GM04504 (cell line): ENCODE measurements at regions not wholly inside any gene's neighbourhood (a gene's known extent, or its start where the extent isn't known, plus 50 kb on each side); places are given as distances from the start of the nearest gene placed in this dataset.
"Not testable (repeated sequence)": the region's sequence is repeated elsewhere in the genome, so short reads cannot be mapped to it uniquely, and the experiment has no call there.

Source experiments
- DNase-seq: peaks from one replicate; pipeline ENCODE4 v3.0.0-alpha.2; 2012; ENCODE audit warnings: low read depth

DNA sequence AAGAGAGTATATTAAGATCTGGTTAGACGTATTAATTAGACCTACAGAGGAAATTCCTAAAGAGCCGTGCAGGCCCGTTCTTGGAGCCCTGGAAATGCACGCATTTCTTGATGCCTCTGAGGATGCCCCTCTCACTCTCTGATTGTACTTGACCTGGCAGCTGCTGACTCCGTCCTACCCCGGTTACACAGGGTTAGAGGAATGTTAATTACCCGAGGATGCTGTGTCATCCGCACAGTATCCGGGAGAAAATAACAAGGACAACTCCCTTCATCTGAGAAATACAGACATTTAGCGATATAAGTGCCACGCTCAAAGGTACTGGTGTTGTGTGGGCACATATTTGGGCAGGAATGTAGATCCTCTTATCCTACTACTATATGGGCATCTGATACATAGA lies 404.6 kb upstream of the FAT1 start:
- DNase-seq = peak; percentile 38

GRCh38 chr4:187128976-187129375 lies 405.3 kb upstream of the FAT1 start:
- no peak for DNase-seq

DNA sequence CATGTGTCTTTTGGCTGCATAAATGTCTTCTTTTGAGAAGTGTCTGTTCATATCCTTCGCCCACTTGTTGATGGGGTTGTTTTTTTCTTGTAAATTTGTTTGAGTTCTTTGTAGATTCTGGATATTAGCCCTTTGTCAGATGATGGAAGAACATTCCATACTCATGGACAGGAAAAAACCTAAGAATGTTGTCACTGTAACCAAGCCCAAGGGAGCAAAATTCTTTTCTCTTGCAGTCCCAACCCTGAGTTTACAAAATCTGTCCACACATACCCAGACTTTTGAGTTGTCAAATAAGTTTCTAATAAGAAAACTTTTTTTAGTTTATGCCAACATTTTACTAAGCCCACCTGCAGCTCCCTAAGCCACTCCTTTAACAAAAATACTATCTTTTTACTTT lies 408.2 kb upstream of the FAT1 start:
- not testable (repeated sequence) for DNase-seq

GRCh38 chr4:187135878-187136277 lies 412.2 kb upstream of the FAT1 start:
- no peak for DNase-seq

DNA sequence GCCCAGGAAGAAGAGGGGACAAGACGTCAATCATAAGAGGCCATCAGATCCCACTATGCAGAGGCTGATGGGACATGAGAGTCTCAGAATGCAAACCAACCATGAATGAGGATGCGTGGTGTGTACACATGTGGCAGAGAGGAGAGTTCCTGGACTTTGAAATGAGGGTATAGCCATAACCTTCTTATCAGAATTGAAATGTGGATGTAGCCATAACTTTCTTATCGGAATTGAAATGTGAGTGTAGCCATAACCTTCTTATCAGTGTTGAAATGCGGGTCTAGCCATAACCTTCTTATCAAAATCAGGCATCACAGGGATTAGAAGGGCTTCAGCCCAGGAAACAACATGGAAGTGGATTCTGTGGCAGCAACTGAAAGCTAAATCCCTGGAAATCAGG lies 415.5 kb upstream of the FAT1 start:
- DNase-seq = no peak

DNA sequence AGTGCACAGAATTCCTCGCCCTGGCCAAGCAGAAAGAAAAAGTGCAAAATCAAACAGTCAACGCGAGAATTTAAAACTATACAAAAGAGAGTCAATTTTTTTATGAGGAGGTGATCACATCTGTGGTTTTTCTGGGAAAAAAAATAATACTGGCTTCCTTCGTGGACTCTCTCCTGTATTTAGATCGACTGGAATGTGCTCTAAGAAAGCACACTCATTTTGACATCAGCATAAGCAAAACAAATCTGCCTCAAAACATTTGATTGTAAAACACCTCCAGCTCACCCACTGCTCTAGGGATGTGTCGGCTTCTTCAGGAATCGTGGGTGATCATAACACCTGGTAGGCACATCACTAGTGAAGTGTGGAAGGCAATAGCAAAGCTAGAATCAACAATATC lies 417.4 kb upstream of the FAT1 start:
- no peak for DNase-seq

DNA sequence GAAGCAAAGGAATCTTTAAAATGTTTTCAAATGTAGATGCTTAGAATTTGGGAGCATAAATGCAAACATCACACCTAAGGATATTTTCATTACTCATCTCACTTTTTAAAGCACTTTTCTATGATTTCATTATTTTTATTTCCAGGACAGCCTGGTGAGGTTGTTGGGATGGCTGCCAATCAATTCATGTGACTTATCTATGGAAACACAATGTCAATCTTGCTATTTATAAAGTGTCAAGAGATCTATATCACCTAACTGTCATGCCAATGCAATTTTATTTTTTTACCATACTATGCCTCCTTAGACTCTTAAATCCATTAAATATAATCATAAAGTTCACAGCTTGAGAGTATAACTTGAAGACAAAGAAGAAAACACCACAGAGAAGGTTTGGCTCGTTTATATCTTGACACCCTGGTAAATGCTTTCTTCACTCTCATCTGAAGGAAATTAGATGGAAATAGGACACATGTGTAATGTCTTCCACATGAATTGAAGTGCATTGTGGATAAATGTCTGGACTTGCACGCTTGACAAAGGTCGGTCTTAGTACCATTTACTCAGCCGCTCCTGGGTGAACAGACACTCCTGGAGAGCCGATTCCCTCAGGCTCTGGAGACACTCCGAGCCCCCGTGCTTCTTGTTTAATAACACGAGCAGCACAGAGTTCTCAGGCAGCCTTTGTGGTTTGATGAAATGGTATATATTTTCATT lies 425.7 kb upstream of the FAT1 start:
- DNase-seq = no peak

- DNase-seq = no peak
Observed at GRCh38 chr4:187157380-187157958, 433.8 kb upstream of the FAT1 start.

DNA sequence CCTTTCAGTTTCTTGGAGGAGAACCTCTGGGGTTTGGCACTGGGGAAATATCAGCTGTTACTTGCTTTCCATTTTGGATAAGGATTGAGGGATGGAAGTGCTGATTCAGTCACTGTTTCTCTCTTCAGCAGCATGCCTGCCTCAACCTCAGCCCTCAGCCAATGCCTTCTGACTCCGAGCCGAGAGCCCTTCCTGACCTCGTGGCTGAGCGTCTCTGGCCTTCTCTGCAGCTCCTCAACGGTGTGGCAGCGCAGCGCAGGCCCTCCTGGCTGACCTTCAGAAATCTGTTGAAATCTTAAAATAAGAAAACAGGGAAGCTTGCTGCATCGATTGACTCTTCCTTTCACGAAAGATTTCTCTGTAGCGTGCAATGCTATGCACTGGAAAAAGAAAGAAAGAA lies 434.3 kb upstream of the FAT1 start:
- DNase-seq = no peak

DNA sequence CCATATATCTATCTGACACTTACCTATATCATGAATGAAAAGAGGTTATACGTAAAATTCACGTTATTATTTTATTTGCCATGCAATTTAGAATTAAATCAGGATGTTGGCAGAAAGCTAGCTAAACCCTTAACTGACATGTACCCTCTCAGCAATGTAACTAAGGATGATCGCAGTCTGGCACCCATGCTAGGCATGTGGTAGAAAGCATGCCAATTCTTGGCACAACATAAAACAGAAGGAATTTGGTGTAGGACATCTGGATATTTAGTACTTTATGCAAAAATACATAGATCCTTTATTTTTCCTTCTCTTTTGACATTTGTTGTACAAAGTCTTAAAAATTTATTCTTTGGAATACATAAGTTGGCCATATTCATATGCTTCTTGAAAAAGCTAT lies 436.8 kb upstream of the FAT1 start:
- DNase-seq = no peak

DNA sequence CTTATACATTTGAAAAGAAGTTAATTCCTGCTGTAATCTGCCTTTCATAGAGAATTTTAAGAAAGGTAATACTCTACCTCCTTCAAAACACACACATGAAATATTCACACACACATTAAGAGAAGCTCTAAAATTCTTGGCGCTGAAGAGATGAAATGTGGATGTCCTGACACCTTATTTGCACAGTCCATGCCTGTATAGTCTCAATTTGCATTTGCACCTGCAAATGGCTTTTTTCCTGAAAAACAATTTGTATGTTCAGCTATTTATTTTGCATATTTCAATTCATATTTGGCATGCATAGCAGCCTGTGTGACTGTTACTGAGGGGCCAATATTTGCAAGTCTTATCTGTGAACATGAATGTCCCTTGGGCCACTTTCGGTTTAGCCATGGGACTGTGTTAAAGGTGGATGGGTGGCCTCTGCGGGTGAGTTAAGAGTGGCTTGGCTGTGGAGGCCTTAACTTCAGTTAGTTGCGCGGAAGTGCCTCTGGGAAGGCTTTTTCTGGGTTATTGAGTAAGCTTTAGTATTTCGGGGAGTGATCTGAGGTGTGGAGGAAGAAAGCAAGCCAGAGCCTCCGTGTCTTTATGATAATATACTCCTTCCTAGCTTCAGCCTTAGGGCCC lies 443.3 kb upstream of the FAT1 start:
- no peak for DNase-seq

DNA sequence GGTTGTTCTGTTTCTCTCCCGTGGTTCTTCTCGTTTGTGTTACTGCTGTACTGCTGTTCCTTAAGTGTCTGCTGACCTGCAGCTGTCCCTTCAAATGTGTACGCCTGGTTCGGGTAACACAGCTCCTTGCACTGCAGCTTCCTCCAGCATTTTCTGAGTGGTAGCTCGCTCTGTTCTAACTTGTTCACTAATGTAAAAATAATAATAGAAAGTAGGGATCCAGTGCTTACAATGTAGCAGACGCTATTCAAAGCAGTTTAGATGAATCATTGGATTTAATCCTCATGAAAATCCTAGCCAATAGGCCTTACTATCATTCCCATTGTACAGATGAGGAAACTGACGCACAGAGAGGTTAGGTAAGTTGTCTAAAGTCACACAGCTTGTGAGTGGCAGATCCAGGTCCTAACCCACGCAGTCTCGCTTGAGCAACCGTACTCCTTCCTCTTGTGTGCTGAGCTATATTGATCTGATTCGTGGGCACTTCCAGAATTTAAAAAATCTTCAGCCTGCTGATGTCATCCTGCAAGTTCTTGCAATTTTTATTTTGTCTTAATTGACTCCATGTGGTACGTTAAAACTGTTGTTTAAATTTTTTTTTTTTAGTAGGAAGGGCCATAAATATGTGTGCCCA lies 448.2 kb upstream of the FAT1 start:
- no peak for DNase-seq

- peak; percentile 71 for DNase-seq
Observed at GRCh38 chr4:187172340-187172761, 448.7 kb upstream of the FAT1 start.

- DNase-seq = no peak
Observed at GRCh38 chr4:187174749-187175148, 451.1 kb upstream of the FAT1 start.

DNA sequence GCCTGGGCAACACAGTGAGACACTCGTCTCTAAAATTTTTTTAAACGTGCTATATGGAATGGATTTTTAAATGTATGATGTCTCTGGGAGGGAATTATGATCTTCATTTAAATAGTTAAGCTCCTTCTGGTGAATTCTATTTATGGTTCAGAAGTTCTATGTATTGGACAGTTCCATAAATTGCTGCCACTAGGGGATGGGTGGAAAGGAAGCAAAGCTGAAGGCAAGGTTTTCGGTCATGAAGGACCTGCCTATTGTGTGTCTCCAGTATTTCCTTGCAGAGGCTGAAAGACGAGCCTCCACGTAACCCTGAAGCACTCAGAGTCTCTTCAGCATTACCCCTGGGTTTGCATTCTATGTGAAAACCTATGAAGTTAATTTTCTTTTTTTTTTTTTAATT lies 451.5 kb upstream of the FAT1 start:
- no peak for DNase-seq

DNA sequence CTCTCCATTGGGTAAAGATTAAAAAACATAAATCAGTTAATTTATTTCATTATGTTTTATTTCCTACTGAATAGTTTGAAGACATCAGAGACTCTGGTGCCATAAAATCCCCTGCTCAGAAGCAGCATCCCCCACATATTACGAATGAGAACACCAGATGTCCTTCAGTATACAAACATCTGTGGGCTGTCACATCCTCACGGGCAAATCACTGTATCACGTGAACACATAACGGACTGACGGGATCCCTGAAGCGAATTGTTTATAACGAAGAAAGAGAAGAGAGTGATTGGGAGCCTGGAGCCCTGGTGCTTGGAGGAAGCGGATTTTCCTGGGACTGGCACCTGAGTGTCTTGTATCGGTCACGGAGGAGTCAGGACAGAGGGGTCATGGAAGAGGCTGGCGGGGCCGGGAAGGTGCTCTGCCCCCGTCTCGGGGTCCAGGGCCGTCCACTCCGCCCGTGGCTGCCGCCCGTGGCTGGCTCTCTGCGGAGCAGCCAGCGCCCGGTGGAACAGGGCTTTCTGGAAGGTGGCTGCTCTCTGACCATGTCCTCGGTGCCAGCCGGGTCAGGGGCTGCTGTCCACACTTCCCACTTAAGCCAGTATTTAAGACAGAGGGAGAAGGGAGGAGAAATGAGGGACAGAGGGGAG lies 452.7 kb upstream of the FAT1 start:
- DNase-seq = no peak

DNA sequence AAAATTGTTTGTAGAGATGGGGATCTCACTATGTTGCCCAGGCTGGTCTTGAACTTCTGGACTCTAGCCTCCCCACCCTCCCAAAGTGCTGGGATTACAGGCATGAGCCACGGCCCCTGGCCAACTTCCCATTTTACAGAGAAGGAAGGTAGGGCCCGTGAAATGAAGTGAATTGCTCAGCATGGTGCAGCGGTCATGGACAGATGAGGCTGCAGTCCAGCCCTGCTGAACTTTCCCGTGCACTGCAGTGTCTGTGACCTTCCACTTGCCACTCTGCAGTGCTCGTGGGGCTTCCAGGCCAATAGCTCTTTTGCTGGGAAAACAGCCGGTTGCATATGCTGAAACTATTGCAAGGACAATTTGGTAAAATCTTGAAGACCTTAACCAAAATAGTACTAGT lies 454.4 kb upstream of the FAT1 start:
- DNase-seq = no peak

- DNase-seq = no peak
Observed at GRCh38 chr4:187178587-187178986, 454.9 kb upstream of the FAT1 start.

- no peak for DNase-seq
Observed at GRCh38 chr4:187179086-187180058, 455.7 kb upstream of the FAT1 start.

- DNase-seq = no peak
Observed at GRCh38 chr4:187181054-187181453, 457.4 kb upstream of the FAT1 start.

GRCh38 chr4:187183346-187183745 lies 459.7 kb upstream of the FAT1 start:
- DNase-seq = no peak
